ENCODE measurements at regions not wholly inside any gene's neighbourhood (a gene's known extent, or its start where the extent isn't known, plus 50 kb on each side); places are given as distances from the start of the nearest gene placed in this dataset.

- DNase-seq = no peak
Observed at GRCh38 chr2:38170733-38171132, 94.8 kb upstream of the CYP1B1 start.

- no peak for DNase-seq
Observed at GRCh38 chr2:38170067-38170466, 94.1 kb upstream of the CYP1B1 start.

- no peak for DNase-seq
Observed at GRCh38 chr2:38168710-38169480, 92.9 kb upstream of the CYP1B1 start.

GRCh38 chr2:38167968-38168350, 92.0 kb upstream of the CYP1B1 start:
- DNase-seq = no peak

GRCh38 chr2:38165698-38166097, 89.7 kb upstream of the CYP1B1 start:
- DNase-seq = no peak

GRCh38 chr2:38164881-38165280, 88.9 kb upstream of the CYP1B1 start:
- DNase-seq = no peak

- DNase-seq = no peak
Observed at GRCh38 chr2:38163579-38163978, 87.6 kb upstream of the CYP1B1 start.

GRCh38 chr2:38163006-38163405, 87.1 kb upstream of the CYP1B1 start:
- no peak for DNase-seq

GRCh38 chr2:38160516-38160915, 84.6 kb upstream of the CYP1B1 start:
- no peak for DNase-seq

GRCh38 chr2:38159597-38159996, 83.6 kb upstream of the CYP1B1 start:
- DNase-seq = no peak

GRCh38 chr2:38159191-38159590, 83.2 kb upstream of the CYP1B1 start:
- no peak for DNase-seq

- no peak for DNase-seq
Observed at GRCh38 chr2:38158378-38159118, 82.6 kb upstream of the CYP1B1 start.

- DNase-seq = no peak
Observed at GRCh38 chr2:38156436-38156835, 80.5 kb upstream of the CYP1B1 start.

- no peak for DNase-seq
Observed at GRCh38 chr2:38155015-38155414, 79.1 kb upstream of the CYP1B1 start.

- DNase-seq = no peak
Observed at GRCh38 chr2:38154395-38154794, 78.4 kb upstream of the CYP1B1 start.

- no peak for DNase-seq
Observed at GRCh38 chr2:38153476-38154135, 77.7 kb upstream of the CYP1B1 start.

- no peak for DNase-seq
Observed at GRCh38 chr2:38152913-38153312, 77.0 kb upstream of the CYP1B1 start.

GRCh38 chr2:38152035-38152434, 76.1 kb upstream of the CYP1B1 start:
- DNase-seq = no peak

GRCh38 chr2:38149531-38149930, 73.6 kb upstream of the CYP1B1 start:
- no peak for DNase-seq

GRCh38 chr2:38148501-38148900, 72.5 kb upstream of the CYP1B1 start:
- no peak for DNase-seq

- DNase-seq = no peak
Observed at GRCh38 chr2:38147333-38148121, 71.6 kb upstream of the CYP1B1 start.

- DNase-seq = no peak
Observed at GRCh38 chr2:38146907-38147307, 71.0 kb upstream of the CYP1B1 start.

GRCh38 chr2:38146275-38146906, 70.4 kb upstream of the CYP1B1 start:
- no peak for DNase-seq
